GM21576 (cell line): ENCODE measurements at regions not wholly inside any gene's neighbourhood (a gene's known extent, or its start where the extent isn't known, plus 50 kb on each side); places are given as distances from the start of the nearest gene placed in this dataset.
"Not testable (repeated sequence)": the region's sequence is repeated elsewhere in the genome, so short reads cannot be mapped to it uniquely, and the experiment has no call there.

Experiments used
- ATAC-seq: cut with Tn5 transposase; IDR thresholded peaks from one replicate; pipeline ENCODE4 v1.9.1; 2021; ENCODE audit warnings: mild to moderate bottlenecking, moderate library complexity; ENCODE audit not compliant: unreplicated experiment

DNA sequence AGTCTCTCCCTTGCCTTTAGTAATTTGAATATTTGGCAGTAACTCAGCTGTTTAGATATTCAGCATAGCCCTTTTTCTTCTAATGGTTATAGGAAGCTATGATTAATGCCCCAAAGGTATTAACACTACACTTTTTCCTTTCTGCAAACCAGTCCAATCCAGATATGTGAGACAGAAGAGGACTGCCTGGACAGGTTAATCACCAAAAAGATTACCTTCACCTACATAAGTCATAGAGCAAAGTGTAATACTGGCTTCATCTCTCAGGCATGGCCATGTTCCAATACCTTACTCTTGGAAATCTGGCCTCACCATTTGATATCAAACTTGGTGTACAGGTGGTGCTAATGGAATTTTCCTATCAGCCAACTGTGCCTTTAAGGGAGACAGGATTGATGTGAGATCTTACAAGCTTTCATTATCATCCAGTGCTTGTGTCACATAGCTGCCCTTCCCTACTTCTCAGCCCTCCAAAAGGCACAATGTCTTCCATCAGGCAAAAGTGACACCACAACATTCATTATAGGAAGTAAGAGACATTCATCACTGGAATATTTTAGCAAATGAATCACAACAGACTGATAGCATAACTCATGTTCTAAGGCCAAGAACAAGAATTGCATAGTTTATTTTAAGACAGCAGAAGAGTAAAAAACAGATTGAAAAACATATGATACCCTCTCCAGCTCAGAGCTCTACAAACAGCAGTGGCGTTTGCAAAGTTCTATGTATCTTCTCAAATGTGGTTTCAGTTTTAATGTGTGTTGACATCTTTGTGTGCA, 91.2 kb upstream of the PAM start:
- no peak for ATAC-seq

DNA sequence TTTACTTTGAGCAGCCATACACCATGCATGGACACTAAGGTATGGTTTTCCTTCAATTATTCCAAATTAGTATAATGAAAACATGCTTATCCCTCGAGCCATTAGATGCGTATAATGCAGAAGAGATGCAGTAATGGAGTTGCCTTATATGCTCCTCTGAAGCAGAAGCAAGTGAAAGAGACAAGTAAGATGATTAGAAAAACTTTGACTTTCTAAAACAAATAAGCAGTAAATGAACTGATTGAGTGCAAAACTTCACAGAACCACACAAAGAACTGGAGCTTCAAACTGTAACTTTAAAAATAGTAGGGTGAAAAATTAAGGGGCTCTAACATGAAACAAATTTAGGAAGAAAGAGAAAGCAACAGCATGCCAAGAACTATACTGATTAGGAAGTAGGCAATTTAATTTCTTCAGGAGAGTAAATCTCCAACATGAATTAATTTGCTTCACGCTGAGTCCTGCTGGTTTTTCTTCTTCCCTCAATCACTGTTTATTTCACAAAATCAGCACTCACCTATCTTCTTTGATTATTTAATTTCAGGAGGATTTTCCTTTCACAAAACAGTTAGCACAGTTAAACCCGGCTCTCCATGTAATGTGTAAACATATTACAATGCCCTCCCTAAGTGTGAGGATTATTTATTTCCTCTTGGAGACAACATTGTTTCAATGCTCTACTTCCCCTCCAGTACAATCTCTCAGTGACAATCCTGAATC, 90.3 kb upstream of the PAM start:
- no peak for ATAC-seq

DNA sequence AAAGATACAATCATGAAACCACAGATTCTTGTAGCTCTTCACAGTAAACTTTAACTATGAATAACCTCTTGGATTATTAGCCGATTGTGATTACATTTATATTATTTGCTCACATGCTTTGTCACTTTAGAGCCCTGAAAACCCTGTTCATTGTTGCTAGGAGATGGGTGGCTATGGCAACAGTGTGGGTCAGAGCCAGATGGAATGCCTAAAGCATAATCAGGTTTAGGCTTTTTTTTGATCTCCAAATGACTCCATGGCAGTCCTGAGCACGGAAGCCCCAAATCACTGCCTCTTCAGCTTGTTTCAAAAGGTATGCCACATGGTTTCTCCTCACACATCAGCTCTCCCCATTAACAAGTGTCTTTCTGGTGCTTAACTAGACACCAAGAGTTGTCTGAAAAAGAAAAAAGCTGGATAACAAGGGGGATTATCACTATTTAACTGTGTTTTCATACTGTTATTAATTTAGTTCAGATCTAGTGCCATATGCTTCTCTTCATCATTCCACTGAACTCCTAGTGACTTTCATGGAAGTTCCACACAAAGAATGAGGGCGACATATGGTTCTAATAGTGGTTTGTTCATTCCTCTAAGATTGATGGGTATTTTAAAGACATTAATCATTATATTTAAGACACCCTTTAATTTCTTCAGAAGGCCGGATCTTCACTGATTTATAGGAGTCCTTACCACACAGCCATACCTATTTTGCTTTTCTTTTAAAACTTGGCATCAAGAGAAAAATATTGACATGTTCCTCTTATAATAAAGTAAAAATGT, 88.8 kb upstream of the PAM start:
- ATAC-seq = no peak

DNA sequence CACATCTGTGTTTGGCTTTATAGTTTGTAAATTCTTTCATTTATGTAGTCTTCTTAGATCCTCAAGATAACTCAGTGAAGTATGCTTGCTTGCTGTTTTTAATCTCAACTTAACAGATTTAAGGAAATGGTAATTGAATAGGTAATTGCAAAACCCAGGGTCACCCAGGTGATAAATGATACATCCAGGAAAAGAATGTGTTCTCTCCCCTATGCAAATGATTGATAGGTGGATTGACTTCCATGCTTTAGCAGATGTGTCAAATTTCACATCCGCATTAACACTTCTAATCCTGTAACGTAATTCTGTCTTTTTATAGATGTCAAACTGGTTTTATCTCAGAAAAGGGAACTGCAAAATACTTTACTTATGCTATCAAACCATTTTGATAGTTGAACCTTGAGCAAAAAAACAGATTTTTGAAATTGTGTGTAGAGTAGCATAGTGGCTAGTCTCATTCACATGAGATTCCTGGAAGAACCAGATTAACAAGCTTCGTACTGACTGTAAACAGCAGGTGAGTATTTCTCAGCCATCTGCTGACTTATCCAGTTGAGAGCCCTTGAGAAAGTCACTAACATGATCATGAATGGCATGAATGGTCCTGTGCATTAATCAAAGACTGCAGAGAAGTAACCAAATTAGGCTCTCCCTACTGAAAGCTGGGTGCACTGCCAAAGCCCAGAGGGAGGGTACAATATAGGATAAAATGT, 86.7 kb upstream of the PAM start:
- no peak for ATAC-seq

DNA sequence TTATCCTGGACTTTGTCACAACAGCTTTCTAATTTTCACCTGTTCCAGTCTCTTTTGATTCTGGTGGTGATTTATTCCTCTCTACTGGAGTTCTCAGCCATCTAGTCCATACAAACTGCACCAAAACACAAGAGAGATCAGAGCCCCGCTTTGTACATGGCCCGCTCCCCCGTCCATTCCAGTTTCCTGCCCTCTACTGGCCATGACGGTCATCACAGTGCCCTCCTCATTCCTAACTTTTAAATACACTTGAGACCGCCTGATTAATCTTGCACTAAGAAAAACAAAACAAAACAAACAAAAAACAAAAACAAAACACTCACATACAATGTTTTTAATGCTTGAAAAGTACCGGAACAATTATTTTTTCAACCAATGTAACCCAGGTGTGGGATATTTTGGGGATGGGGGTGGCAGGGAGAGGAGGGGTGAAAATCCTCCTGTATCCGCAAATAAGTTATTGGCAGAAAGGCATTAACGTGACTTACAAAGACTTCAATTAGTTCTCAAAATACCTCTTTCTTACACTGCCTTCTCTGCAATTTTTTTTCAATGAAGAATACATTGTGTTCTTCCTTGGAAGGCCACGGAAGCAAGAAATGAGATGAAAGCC, 84.8 kb upstream of the PAM start:
- ATAC-seq = no peak

DNA sequence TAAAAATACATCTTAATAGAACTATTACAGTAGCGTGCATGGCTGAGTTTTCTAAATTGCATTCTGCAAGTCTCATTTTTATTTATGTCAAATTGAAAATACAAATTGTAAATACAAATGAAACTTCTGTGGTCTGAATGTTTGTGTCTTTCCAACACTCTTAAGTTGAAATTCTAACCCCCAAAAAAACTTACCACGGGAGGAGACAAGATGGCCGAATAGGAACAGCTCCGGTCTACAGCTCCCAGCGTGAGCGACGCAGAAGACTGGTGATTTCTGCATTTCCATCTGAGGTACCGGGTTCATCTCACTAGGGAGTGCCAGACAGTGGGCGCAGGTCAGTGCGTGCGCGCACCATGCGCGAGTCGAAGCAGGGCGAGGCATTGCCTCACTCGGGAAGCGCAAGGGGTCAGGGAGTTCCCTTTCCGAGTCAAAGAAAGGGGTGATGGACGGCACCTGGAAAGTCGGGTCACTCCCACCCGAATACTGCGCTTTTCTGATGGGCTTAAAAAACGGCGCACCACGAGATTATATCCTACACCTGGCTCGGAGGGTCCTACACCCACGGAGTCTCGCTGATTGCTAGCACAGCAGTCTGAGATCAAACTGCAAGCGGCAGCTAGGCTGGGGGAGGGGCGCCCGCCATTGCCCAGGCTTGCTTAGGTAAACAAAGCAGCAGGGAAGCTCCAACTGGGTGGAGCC, 83.9 kb upstream of the PAM start:
- ATAC-seq = not testable (repeated sequence)

DNA sequence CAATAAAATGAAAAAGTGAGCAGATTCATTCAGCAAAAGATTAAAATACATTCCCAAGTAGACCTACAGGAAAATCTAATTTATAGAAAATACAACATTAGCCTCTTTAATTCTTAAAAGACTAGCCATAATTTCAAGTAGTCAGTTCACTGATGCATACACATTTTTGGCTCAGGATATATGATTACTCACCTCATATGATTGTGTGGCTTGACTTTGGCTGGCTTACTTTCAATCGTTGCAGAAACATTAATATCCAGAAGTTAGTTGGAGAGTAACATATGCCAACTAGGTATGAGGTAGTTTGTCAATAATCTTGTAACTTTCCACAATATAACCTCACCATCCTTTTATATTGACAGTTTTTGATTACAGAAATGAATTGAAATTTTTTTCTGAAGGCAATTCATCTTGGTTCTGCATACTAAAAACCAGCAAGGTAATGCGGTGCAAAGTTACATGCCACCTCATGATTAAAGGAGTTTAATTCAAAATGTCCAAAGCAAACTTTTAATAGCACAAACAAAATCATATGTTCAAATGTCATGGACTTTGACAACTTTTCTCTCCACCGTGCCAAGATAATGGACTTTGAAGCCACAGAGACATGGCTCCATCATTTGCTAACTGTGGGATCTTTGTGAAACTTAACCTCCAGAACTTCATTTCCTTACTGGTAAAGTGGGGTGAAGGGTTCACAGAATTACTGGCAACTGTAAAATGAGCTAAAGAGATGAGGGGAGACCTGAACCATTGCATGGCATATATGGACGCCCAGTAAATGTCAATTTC, 76.6 kb upstream of the PAM start:
- ATAC-seq = no peak

DNA sequence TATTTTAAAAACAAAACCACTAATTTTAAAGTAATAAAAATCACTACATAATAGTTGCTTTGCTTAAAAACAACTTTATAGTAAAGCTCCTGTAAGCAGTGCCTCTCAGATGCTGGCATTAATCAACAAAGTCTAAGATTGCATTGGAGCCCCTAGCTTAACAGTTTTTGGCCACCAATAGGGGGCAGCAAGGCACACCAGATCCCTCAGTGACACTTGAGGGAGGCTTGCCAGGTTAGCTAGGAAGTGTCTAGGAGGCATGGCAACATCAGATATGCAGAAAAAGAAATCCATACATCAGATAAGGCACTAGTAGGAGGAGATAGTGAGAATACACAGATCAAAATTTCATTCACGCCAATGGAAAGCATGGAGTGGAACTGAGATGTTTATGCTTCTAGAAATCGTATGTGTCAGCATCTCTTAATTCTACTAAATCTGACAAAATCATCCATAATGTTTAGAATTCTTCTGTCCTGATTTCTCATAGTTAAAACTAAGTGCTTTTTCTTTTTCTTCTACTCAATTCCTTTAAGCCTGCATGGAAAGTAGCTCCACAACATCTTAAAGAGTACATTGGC, 73.6 kb upstream of the PAM start:
- ATAC-seq = peak; percentile 97

DNA sequence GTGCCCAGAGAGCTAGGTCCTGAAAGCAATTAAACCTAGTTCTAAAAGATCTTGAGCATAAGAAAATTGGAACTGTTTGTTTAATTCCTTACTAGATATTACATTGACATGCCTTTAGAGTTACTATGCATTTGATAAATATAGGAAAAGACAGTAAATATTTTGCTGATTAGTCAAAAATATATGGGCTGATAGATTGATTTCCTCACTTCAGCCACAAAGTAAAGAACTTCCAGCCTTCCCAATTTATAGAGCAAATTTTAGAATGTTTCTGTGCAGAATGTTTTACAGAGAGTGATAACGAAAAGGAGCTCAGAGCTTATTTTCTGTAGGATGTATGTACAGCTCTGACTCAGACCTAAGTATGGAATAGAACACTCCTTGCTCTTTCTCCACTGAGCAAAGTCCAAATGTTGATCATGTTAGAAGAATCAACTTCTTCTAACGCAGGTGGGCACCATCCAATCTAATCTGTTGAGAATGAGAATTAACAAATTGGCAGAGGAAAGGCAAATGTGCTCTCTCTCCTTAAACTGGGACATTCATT, 72.9 kb upstream of the PAM start:
- no peak for ATAC-seq

DNA sequence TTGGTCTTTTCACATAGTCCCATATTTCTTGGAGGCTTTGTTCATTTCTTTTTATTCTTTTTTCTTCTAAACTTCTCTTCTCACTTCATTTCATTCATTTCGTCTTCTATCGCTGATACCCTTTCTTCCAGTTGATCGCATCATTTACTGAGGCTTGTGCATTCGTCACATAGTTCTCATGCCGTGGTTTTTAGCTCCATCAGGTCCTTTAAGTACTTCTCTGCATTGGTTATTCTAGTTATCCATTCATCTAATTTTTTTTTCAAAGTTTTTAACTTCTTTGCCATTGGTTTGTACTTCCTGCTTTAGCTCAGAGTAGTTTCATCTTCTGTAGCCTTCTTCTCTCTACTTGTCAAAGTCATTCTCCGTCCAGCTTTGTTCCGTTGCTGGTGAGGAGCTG, 67.0 kb upstream of the PAM start:
- ATAC-seq = not testable (repeated sequence)

DNA sequence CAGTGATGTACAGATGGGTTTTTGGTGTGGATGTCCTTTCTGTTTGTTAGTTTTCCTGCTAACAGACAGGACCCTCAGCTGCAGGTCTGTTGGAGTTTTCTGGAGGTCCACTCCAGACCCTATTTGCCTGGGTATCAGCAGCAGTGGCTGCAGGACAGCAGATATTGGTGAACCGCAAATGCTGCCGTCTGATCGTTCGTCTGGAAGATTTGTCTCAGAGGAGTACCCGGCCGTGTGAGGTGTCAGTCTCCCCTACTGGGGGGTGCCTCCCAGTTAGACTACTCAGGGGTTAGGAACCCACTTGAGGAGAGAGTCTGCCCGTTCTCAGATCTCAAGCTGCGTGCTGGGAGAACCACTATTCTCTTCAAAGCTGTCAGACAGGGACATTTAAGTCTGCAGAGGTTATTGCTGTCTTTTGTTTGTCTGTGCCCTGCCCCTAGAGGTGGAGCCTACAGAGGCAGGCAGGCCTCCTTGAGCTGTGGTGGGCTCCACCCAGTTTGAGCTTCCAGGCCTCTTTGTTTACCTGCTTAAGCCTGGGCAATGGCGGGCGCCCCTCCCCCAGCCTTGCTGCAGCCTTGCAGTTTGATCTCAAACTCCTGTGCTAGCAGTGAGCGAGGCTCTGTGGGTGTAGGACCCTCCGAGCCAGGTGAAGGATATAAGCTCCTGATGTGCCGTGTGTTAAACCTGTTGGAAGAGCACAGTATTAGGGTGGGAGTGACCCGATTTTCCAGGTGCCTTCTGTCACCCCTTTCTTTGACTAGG, 66.3 kb upstream of the PAM start:
- ATAC-seq = not testable (repeated sequence)

DNA sequence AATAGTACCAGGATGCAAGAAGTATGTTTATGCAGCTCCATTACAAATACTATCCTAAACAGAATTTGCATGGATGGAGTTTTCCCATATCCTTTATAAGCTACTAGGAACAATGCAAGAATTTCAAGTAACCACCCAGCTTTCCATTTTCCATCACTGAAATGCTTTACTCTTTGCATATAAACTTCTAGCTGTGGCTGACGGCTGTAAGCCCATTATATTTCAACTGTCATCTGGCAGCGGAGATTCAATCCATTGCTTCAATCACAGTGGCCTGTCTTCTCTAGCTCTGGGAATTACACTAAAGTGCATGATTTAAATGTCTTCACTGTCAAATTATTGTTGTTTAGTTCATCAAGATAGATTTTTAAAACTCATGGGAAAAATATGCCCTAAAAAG, 64.2 kb upstream of the PAM start:
- no peak for ATAC-seq

DNA sequence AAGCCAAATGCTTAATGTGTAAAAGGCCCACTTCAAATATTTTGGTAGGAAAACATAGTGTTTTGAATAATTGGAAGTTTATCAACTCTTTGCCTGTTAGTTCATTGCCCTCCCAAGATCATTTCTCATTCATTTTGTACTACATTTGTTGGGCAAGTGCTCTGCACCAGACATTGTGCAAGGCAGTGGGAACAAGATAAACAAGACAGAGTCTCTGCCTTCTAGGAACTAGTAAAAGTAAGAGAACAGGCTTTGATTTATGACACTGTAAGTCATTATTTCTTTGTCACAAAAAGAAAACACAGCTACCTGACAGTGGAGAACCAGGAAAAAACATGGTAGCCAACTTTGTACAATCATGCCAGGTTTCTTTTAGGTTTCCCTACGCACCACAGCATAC, 63.7 kb upstream of the PAM start:
- ATAC-seq = no peak

DNA sequence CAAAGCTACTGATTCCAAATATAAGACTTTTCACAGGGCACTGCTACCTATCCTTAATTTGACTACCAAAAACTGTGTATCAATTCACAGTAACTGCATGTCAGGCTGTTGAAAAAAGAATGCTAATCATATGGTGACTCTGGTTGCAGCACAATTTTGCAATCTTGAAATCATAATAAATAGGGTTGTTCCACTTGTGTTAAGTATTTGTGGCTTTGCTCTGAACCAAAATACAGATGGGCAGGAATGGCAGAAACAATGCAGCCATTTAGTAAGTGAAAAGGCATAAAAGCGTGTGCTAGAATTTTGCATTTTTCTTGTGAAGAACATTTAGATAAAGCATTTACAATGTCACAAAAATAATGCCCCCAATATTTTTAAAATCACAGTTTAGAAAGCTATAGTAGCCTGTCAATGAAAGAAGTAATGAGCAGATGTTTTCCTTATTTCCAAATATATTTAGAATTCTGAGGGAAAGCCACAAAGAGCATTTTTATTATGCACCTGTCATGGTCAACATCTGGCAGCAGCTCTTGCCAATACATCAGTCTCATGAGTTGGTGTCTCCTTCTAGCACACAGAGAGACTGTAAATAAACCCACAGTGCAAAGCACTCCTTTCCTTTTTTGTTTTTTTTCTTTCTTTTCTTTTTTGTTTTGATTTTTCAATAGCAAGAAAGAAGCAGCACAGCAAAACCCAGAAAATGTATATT, 54.8 kb upstream of the PAM start:
- no peak for ATAC-seq

DNA sequence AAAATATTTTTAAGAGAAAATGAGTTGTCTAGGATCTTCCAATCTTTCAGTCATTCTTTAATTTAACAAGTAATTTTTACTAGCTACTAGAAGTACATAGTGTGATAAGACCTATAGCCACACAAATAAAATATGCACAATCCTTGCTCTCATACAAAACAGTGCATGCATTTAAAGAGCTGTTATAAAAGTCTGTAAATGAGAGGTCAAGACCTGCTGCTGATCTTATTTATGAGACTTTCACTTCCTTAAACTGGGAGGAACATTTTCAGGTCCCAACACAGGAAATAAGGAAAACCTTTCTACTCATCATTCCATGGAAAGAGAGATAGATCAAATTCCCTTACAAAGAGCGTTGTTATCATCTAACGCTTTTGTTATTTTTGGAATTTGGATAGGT, 54.2 kb upstream of the PAM start:
- no peak for ATAC-seq

DNA sequence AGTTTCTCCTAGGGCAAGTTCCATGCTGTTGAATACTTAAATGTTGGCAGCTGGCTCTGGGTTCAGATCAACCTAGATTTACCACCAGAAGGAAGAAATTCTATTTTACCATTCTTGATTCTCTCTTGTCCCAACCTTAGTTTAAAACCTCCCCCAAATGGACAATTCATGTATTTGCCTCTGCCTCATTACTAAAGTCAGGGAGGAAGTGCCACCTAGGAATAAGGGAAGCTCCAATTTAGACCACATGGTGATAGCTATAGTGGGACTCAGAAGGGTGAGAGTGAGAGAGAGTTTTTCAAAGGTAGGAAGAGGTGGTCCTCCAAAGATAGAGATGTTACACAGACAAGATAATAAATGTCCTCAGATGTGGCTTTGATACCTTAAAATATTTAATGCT, 53.4 kb upstream of the PAM start:
- ATAC-seq = no peak
